ENCODE measurements at regions not wholly inside any gene's neighbourhood (a gene's known extent, or its start where the extent isn't known, plus 50 kb on each side); places are given as distances from the start of the nearest gene placed in this dataset.

DNA sequence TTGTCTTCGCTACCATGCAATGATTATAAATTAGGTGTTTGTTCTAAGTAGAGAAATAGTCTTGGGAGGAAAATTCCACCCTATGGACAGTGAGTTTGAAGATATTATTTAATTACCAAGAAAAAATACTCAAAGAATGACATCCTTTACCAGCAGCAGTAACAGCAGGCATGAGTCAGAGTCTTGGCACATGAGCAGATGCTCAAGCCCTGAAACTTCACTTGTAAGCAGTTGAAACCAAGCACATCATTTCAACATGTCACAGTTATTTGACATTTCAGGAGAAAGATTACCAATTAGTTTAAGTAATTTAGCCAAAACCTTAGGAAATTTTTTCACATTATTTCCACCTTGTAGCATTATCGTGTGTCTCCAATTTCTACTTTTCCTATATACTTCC lies 99.2 kb downstream of the C12orf50 start:
- no peak for DNase-seq

- no peak for DNase-seq
Observed at GRCh38 chr12:87929346-87929745, 99.9 kb downstream of the C12orf50 start.

- DNase-seq: no peak
Observed at GRCh38 chr12:87928031-87928430, 101.2 kb downstream of the C12orf50 start.

GRCh38 chr12:87925021-87925420 lies 104.2 kb downstream of the C12orf50 start:
- no peak for DNase-seq

DNA sequence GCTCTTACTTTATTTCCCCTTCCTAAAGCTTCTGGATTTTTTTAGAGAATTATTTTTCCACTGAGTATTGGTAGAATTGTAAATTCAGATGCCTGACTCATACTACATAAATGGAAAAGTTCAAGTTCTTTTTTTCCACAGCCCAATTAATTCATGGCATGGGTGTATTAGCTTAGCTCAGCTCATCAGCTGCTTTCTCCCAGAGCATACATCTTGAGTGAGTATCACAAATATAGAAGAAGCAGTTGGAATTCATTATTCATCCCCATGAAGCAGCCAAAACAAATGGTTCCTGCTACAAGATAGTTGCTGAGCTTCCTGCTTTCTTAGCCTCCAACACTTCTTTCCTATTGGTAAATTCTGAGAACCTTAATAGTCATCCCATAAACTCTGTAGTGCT lies 105.1 kb downstream of the C12orf50 start:
- no peak for DNase-seq

- DNase-seq: no peak
Observed at GRCh38 chr12:87923361-87923760, 105.8 kb downstream of the C12orf50 start.

DNA sequence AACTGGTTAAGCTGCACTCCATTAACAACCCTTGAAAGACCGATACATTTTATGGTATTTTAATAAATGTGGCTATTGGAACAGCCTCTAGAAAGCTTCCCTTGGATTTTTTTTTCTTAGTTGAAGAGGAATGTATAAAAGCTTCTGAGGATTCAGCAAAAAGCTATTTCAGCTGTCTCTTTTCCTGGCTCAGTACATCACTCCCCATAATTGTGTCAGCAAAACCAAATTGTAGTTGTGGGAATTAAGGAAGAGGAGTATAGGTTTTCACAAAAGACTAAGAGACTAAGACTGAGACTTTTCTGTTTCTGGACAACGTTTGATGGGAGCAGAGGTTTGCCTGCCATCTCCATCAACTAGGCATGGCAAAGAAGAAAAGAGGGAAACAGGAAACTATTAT lies 106.5 kb downstream of the C12orf50 start:
- DNase-seq: no peak

GRCh38 chr12:87921621-87922020 lies 107.6 kb downstream of the C12orf50 start:
- DNase-seq: no peak

DNA sequence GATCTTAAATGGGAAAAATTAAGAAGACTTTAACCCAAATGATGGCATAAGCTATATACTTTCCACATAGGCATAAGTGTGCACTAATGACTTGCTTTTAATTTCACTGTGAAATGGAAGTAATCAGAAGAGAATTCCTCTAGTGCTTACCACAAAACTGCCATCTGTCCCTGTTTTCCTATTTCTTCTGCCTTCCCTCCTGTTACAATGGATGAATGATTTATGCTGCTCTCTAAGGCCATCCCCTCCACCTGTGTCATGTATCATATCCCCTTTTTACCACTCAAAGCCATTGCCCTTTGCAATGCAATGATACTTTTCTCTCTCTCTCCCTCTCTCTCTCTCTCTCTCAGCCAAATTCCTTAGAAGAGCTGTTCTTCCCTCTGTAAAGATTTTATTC lies 109.1 kb downstream of the C12orf50 start:
- no peak for DNase-seq

GRCh38 chr12:87901457-87901856 lies 127.7 kb downstream of the C12orf50 start:
- no peak for DNase-seq

- no peak for DNase-seq
Observed at GRCh38 chr12:87897662-87898061, 131.5 kb downstream of the C12orf50 start.

DNA sequence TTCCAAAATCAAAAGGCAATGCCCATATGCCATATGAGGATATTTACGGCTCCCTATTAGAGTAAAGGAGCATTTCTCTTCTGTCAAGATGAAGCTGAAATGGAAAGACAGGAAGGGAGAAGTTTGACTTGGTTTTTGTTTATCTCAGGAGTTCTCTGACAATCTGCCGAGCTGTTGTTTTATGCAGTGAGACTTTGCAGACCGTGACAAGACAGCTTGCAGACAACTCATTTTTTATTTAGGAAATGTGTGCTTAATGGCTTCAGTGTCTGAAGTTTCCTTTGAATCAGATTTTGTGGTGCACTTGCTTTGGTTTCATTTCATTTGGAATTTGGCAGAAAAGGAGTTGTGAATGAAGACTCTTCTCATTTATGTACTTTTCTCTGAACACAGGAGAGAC lies 145.4 kb downstream of the C12orf50 start:
- no peak for DNase-seq

DNA sequence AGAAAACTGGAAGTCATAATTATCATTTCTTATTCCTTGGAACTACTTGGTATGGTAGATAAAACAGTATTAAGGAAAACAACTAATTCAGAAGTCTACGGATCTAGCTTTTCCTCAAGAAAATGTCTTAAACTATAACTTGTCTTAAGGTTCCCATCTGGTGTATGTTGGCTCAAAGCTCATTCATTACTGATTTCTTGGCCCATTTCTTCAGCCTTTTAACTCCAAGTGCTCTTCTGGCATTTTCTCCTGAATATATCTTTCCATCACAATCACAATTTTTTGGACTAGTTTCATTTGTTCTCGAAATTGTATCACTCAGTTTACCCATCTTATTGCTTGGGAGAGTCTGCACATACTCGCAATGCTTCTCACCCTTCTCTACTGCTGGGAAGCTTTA lies 150.1 kb downstream of the C12orf50 start:
- no peak for DNase-seq

- no peak for DNase-seq
Observed at GRCh38 chr12:87870493-87871460, 158.4 kb downstream of the C12orf50 start.

GRCh38 chr12:87870061-87870460 lies 159.1 kb downstream of the C12orf50 start:
- no peak for DNase-seq

DNA sequence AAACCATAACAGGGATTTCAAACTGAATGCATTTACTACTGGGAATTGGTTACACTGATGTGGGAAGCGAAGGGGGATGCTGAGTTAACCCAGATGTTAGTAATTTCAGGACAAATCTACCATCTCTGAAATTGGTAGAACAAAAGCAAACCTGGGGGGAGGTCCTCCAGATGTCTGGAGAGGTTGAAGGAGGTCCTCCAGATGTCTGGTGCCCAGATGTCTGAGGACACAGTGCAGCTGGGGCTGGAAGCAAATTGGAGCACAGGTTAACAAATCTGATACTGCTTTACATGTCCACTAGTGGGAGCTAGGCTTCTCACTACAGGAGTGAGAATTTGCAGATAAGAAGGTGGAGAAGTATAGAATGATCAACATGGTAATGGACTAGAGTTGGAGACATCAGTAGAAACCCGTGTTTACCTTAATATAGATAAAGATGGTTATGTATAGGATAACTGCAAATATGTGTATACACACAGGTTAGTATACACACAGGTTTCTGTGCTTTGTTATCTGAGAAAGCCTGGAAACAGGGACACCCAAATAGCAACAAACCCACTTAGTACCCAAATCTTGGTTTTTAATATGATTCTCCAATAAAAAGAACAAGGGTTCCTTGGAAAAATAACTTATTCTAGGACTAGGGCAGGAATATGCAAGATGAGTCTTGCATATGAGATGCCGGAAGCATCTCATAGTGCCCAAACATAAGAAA lies 162.5 kb downstream of the C12orf50 start:
- no peak for DNase-seq

DNA sequence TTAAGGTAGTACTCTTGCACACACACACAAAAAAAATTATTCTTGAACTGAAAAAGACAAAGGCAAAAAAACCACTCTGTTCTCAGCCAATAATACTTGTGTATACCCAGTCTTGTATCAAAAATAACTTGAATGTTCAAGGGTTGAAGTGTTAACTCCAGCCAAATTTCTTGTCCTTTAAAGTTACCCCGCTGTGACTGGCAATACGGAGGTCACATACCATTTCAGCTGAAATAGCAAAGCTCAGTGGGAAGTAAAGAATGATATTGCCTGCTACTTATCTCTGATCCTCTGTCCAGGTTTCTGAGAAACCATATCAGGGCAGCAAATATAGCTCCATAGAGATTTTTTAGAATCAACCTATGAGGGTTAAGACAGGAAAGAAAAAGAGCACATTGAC lies 167.4 kb downstream of the C12orf50 start:
- no peak for DNase-seq

DNA sequence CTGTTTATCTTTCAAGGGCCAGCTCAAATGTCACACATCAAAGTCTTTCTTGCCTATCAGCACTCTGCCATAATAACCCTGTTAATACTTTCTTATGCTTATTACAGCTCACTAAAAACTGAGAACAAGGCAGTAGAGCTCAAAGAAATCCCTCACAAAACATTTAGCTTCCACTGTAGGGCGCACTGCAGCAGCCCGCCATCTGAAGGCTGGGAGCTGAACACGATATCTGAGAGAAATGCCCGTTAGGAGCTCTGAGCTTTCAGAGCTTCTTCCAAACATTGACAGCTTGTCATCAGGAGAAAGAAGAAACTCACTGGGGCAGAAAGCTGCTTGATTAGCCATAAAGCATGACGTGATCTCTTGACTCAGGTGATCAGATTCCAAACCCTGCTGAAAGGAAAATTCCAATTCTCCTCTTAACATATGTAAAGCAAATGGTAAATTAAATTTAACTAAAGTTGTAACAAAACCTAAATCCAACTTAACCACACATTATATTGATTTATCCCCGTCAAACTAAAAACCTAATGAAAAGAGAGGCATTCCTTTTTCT lies 175.7 kb downstream of the C12orf50 start:
- DNase-seq: no peak

DNA sequence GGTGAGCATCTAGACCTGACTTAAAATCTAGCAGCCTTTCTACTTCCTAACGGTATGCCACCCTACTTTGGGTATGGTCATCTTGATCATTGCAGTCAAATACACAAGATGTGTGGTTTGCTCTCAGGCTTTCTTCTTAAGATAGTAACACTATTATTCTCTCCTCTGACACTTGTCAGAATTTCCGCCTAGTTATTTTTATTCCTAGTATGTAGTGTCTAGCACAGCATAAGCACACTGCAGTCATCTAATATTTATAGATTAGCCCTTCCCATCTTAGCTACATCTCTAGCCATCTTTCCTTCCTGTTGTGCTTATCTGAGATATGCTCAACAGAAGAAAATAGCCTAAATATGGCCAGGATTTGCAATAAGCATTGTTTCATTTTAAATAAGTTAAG lies 180.1 kb downstream of the C12orf50 start:
- DNase-seq: no peak

DNA sequence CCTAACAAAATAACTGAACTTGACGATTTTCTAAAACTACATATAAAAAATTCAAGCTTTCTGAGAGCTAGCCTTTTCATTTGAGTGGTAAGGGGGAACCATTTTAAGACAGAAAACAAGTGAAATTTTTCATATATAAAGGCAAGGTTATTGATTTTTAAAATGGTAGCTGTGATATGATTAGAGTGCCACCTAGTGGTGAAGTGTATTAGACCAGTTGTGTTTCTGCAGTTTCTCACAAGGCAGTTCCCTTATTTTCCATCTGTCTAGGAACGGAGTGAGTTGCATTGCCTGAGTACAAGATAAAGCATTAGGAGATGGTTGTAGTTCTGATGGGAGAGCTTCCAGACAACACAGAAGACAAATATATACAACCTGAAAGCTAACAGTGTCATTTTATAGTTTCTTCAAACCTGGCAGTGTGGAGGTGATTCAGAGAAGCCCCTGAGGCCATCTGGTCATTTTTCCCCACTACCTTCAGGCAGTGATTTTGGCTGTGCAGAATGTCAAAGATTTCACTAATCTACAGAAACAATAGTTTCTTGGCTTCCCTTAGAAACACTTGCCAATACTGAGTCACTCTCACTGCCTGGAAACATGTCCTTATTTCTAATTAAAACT lies 180.8 kb downstream of the C12orf50 start:
- peak; percentile 22 for DNase-seq

- DNase-seq: no peak
Observed at GRCh38 chr12:87847147-87847546, 182.1 kb downstream of the C12orf50 start.

DNA sequence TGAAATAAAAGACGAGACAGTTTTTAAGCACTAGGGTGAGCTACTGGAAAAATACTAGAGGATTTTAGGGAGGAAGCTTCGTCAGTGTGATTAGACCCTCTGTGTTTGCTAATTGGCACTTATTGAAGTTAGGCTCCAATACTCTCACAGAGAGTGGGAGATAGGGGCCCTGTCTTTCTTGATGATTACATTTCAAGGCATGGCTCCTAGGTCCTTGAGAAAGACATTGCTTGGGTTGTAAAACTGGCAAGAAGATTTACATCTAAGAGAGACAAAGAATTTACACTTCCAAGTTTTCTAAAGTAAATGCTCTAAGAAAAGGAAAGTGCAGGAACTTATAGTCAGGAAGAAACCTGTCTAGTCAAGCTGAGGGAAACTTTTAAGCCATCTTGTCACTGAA lies 183.2 kb downstream of the C12orf50 start:
- no peak for DNase-seq

GRCh38 chr12:87841935-87842334 lies 187.3 kb downstream of the C12orf50 start:
- no peak for DNase-seq

All from GDM1 (cell line).